Trophoblast cell (in vitro differentiated cells and primary cell): ENCODE measurements at regions not wholly inside any gene's neighbourhood (a gene's known extent, or its start where the extent isn't known, plus 50 kb on each side); places are given as distances from the start of the nearest gene placed in this dataset.

Experiments
- DNase-seq, 2 donors: peaks; one replicate each; pipeline ENCODE4 v3.0.0-alpha.2; 2016
- H2AFZ ChIP-seq: 2 replicates; pipeline ENCODE4 v1.6.1; 2013; ENCODE audit warnings: low read length, moderate library complexity, mild to moderate bottlenecking; ENCODE audit not compliant: insufficient read depth, poor library complexity
- H2AK5ac ChIP-seq: 2 replicates; pipeline ENCODE4 v1.6.1; 2013; ENCODE audit warnings: mild to moderate bottlenecking, low read length
- H2BK120ac ChIP-seq: 2 replicates; pipeline ENCODE4 v1.6.1; 2013; ENCODE audit warnings: low read length, mild to moderate bottlenecking, moderate library complexity; ENCODE audit not compliant: insufficient read depth, poor library complexity
- H2BK12ac ChIP-seq: 2 replicates; pipeline ENCODE4 v1.6.1; 2013; ENCODE audit warnings: mild to moderate bottlenecking, low read length, moderate library complexity
- H2BK5ac ChIP-seq: 2 replicates; pipeline ENCODE4 v1.6.1; 2013; ENCODE audit warnings: low read length, low read depth, moderate library complexity, mild to moderate bottlenecking; ENCODE audit not compliant: poor library complexity
- H3K14ac ChIP-seq: 2 replicates; pipeline ENCODE4 v1.6.1; 2013; ENCODE audit warnings: mild to moderate bottlenecking, low read length
- H3K18ac ChIP-seq: 2 replicates; pipeline ENCODE4 v1.6.1; 2013; ENCODE audit warnings: mild to moderate bottlenecking, low read length
- H3K23ac ChIP-seq: 2 replicates; pipeline ENCODE4 v1.6.1; 2013; ENCODE audit warnings: low read length
- H3K27ac ChIP-seq: 2 replicates; pipeline ENCODE4 v1.5.1; 2013; ENCODE audit warnings: low read depth, mild to moderate bottlenecking, inconsistent platforms, low read length, moderate library complexity
- H3K27me3 ChIP-seq: 2 replicates; pipeline ENCODE4 v1.6.1; 2013; ENCODE audit warnings: inconsistent platforms, mild to moderate bottlenecking, low read length, moderate library complexity; ENCODE audit not compliant: insufficient read depth
- H3K36me3 ChIP-seq, 2 experiments: 1 replicate in 1 of 2; 2 replicates in 1 of 2; pipeline ENCODE4 v1.6.1; 2013; ENCODE audit warnings: low read length in 2 of 2, mild to moderate bottlenecking in 2 of 2, moderate library complexity in 1 of 2; ENCODE audit not compliant: insufficient read depth in 2 of 2, control insufficient read depth in 1 of 2
- H3K4ac ChIP-seq: 2 replicates; pipeline ENCODE4 v1.6.1; 2013; ENCODE audit warnings: low read depth, mild to moderate bottlenecking, low read length, moderate library complexity
- H3K4me1 ChIP-seq, 2 experiments: 1 replicate in 1 of 2; 2 replicates in 1 of 2; pipeline ENCODE4 v1.6.1; 2013; ENCODE audit warnings: low read length in 2 of 2, mild to moderate bottlenecking in 2 of 2, moderate library complexity in 1 of 2; ENCODE audit not compliant: insufficient read depth in 2 of 2, control insufficient read depth in 1 of 2
- H3K4me2 ChIP-seq: 2 replicates; pipeline ENCODE4 v1.6.1; 2013; ENCODE audit warnings: inconsistent platforms, mild to moderate bottlenecking, low read length, moderate library complexity
- H3K4me3 ChIP-seq: 2 replicates; pipeline ENCODE4 v1.5.1; 2013; ENCODE audit warnings: mild to moderate bottlenecking, low read depth, low read length, inconsistent platforms
- H3K79me1 ChIP-seq: one replicate; pipeline ENCODE4 v1.6.1; 2013; ENCODE audit warnings: low read length
- H3K79me2 ChIP-seq: 2 replicates; pipeline ENCODE4 v1.6.1; 2013; ENCODE audit warnings: low read length, mild to moderate bottlenecking; ENCODE audit not compliant: control insufficient read depth, insufficient read depth, poor library complexity
- H3K9ac ChIP-seq: 2 replicates; pipeline ENCODE4 v1.6.1; 2013; ENCODE audit warnings: mild to moderate bottlenecking, low read length
- H3K9me3 ChIP-seq: 2 replicates; pipeline ENCODE4 v1.6.1; 2013; ENCODE audit warnings: low read depth, mild to moderate bottlenecking, control low read depth, inconsistent platforms, low read length; ENCODE audit not compliant: insufficient read depth
- H4K12ac ChIP-seq: 2 replicates; pipeline ENCODE4 v1.6.1; 2013; ENCODE audit warnings: low read depth, mild to moderate bottlenecking, low read length, moderate library complexity
- H4K8ac ChIP-seq: 2 replicates; pipeline ENCODE4 v1.6.1; 2013; ENCODE audit warnings: low read depth, mild to moderate bottlenecking, low read length, moderate library complexity
- H4K91ac ChIP-seq: one replicate; pipeline ENCODE4 v1.6.1; 2013; ENCODE audit warnings: low read depth, mild to moderate bottlenecking, low read length, moderate library complexity
- WGBS: extraction: QIAGEN DNeasy Blood & Tissue Kit; methylation state at CpG from one replicate; pipeline ENCODE4 v1.1.7; 2013; ENCODE audit warnings: missing lambda C conversion rate; ENCODE audit not compliant: insufficient read length, insufficient coverage; ENCODE audit errors: extremely low coverage; 5-methylcytosine and 5-hydroxymethylcytosine counted together

DNA sequence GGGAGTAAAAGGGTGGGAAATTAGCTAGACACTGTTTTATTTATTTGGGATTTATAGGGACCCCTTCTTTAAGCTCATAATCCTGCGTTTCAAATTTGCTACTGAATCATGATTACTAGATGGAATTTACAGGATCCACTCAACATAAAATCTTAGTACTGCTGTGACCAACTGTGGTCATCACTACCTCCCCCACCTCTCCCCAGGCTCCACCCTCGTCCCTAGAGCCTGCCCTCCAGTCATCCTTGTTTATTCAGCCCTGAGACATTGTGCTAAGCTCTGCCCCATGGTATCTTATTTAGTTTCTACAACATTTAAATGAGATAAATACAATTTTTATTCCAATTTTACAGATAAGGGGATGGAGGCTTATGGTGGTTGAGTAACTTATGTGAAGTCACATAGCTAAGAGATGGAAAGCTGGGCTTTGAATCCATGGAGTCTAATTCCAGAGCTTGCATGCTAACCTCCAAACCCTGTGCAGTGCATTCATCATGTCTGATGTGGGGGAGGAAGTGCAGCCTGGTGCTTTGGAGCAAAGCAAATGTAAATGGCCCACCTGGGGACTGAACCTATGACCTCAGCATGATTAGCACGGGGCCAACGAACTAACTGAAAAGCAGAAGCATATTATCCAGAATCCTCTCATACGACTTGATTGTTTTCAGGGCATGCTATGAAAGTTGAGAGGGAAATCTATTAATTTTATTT is 502.4 kb downstream of the TMEM182 start:
- Histone ChIP-seq H3K79me2 (no peaks in the 10 kb centered on the region), H3K4ac (no peak overlapping the region), H3K36me3 (no peaks in the 10 kb centered on the region), H3K27me3 (no peaks in the 10 kb centered on the region), H3K79me1 (no peaks in the 10 kb centered on the region), H2BK5ac (no peak overlapping the region), H3K4me3 (no peak overlapping the region), H4K12ac (no peak overlapping the region), H4K8ac (no peak overlapping the region), H3K23ac (no peak overlapping the region), H3K4me1 (no peaks in the 10 kb centered on the region), H4K91ac (no peak overlapping the region), H3K27ac (no peak overlapping the region), H3K18ac (no peak overlapping the region), H2AFZ (no peak overlapping the region), H3K9me3 (no peaks in the 10 kb centered on the region), H3K14ac (no peak overlapping the region), H2BK12ac (no peak overlapping the region), H3K4me2 (no peak overlapping the region), H2AK5ac (no peak overlapping the region), H3K9ac (no peak overlapping the region), H2BK120ac (no peak overlapping the region)
- WGBS: no CpG with 5 or more reads among the region's 5 CpGs
- no peak for DNase-seq

DNA sequence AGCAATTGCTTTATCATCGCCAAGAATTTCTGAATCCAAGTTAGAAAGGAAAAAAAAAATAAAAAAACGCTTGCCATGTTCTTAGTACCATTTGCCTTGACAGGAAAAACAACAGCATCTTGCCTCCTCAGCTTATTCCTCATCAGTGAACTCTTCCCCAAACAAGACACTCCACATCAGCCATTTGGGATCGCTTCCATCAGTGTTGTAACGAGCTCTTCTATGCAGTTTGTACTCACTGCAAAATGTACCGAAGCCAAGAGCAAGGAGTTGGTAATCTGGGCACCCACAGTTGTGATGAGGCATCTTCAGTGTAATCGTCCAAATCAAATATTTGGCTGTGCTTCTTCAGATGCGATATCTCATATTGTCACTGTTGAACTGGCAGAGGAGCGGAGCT is 503.7 kb downstream of the TMEM182 start:
- no peaks in the 10 kb centered on the region for H3K36me3 ChIP-seq
- H4K8ac ChIP-seq: no peak overlapping the region
- H3K27me3 ChIP-seq: no peaks in the 10 kb centered on the region
- H3K9ac ChIP-seq: no peak overlapping the region
- H3K4me1 ChIP-seq: no peaks in the 10 kb centered on the region
- no peak overlapping the region for H4K91ac ChIP-seq
- H3K4ac ChIP-seq: no peak overlapping the region
- no peak overlapping the region for H3K18ac ChIP-seq
- H3K79me1 ChIP-seq: no peaks in the 10 kb centered on the region
- H3K4me3 ChIP-seq: no peak overlapping the region
- no peak overlapping the region for H2BK5ac ChIP-seq
- no peak overlapping the region for H3K27ac ChIP-seq
- no peaks in the 10 kb centered on the region for H3K79me2 ChIP-seq
- no peaks in the 10 kb centered on the region for H3K9me3 ChIP-seq
- H2AFZ ChIP-seq: no peak overlapping the region
- no peak overlapping the region for H3K14ac ChIP-seq
- H3K4me2 ChIP-seq: no peak overlapping the region
- no peak overlapping the region for H2BK120ac ChIP-seq
- no CpG with 5 or more reads among the region's 8 CpGs for WGBS
- no peak overlapping the region for H4K12ac ChIP-seq
- DNase-seq: no peak
- no peak overlapping the region for H2AK5ac ChIP-seq
- H3K23ac ChIP-seq: no peak overlapping the region
- no peak overlapping the region for H2BK12ac ChIP-seq

DNA sequence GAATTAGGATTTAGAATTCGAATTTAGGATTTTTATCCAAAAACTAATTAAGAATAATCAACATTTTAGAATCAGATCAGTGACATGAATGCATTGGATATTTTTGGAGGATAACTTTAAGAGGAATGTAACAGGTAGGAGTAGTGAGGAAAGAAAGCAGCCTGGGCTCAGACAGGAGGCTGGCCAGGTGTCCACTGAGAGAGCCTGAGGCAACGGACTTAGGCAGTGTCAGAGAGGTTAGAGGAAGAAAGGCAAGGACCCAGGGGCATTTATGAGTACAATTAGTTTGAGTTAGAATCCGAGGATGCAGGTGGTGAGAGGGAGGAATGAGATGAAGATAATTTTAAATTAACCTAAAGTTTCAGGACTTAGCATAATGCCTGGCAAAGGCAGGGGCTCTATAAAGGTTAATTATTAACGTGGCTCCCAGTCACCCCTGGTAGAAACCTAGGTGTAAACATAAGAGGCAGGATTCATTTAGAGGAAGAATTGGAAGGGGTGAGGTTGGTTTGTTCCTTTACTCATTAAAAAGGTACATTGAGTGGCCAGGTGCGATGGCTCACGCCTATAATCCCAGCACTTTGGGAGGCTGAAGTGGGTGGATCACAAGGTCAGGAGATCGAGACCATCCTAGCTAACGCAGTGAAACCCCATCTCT is 507.1 kb downstream of the TMEM182 start:
- H3K4me2 ChIP-seq: no peak overlapping the region
- H2BK120ac ChIP-seq: no peak overlapping the region
- H3K9ac ChIP-seq: no peak overlapping the region
- no peak overlapping the region for H4K8ac ChIP-seq
- no peak overlapping the region for H2BK5ac ChIP-seq
- H3K14ac ChIP-seq: no peak overlapping the region
- no peak overlapping the region for H2AK5ac ChIP-seq
- no peak overlapping the region for H4K12ac ChIP-seq
- DNase-seq: no peak
- no peaks in the 10 kb centered on the region for H3K4me1 ChIP-seq
- no peaks in the 10 kb centered on the region for H3K79me1 ChIP-seq
- H3K9me3 ChIP-seq: no peaks in the 10 kb centered on the region
- H3K4me3 ChIP-seq: no peak overlapping the region
- no peak overlapping the region for H2AFZ ChIP-seq
- H3K27ac ChIP-seq: no peak overlapping the region
- no peak overlapping the region for H3K4ac ChIP-seq
- WGBS: no CpG with 5 or more reads among the region's 8 CpGs
- H4K91ac ChIP-seq: no peak overlapping the region
- H3K79me2 ChIP-seq: no peaks in the 10 kb centered on the region
- H3K36me3 ChIP-seq: no peaks in the 10 kb centered on the region
- no peak overlapping the region for H2BK12ac ChIP-seq
- H3K27me3 ChIP-seq: no peaks in the 10 kb centered on the region
- no peak overlapping the region for H3K18ac ChIP-seq
- no peak overlapping the region for H3K23ac ChIP-seq

DNA sequence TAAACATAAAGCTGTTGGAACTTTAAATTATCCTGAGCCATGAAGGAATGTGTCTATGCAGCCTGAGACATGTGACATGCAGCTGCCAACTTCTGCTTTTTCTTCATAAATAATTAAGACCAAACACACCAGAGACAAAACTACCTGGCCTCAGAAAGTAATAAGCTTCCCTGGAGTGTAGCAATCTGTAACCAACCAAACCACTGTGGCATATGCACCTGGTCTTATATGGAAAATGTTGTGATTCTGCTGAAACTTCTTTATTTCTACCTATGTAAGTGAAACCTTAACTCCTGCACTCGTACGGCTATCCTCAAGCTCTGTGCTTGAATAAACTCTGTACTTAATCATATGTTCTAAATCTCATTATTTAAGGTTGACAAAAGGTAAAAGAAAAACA is 515.0 kb downstream of the TMEM182 start:
- no CpG with 5 or more reads among the region's 2 CpGs for WGBS

More for the DNA sequence above, 515.0 kb downstream of the TMEM182 start:
- Histone ChIP-seq H2BK5ac (no peak overlapping the region), H3K4ac (no peak overlapping the region), H3K27ac (no peak overlapping the region), H3K4me3 (no peak overlapping the region), H2BK12ac (no peak overlapping the region), H3K36me3 (no peaks in the 10 kb centered on the region), H2BK120ac (no peak overlapping the region), H3K27me3 (no peaks in the 10 kb centered on the region), H3K23ac (no peak overlapping the region), H2AFZ (no peak overlapping the region), H3K9me3 (no peaks in the 10 kb centered on the region), H3K79me1 (no peaks in the 10 kb centered on the region), H3K4me2 (no peak overlapping the region), H2AK5ac (no peak overlapping the region), H4K91ac (no peak overlapping the region), H4K8ac (no peak overlapping the region), H4K12ac (no peak overlapping the region), H3K79me2 (no peaks in the 10 kb centered on the region), H3K18ac (no peak overlapping the region), H3K9ac (no peak overlapping the region), H3K4me1 (no peaks in the 10 kb centered on the region), H3K14ac (no peak overlapping the region)
- DNase-seq: no peak
